ENCODE measurements at regions not wholly inside any gene's neighbourhood (a gene's known extent, or its start where the extent isn't known, plus 50 kb on each side); places are given as distances from the start of the nearest gene placed in this dataset.

DNA sequence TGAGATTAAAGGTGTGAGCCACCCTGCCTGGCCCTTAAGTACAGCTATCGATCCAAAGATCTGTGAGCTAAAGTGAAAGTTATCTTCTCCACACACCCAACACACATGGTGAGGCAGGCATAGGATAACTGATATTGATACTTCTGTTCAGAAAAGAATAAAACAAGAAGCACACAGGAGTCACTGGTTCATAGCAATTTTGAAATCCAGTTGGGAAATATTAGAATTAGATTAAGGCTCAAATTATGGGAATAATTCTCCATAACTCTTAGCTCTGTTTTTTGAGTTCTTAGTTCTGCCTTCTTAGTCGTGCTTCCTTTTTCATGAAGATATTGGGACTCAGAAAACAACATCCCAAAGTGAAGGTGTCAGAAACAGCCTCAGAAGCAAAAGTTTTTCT lies 186.0 kb upstream of the PLXNC1 start:
- no peaks in the 10 kb centered on the region for H3K36me3 ChIP-seq (ENCODE audit: control insufficient read depth, insufficient read depth, low read length)
- no peak for DNase-seq
- no peaks in the 10 kb centered on the region for H3K27me3 ChIP-seq (ENCODE audit: control insufficient read depth, insufficient read depth, low read length)
- WGBS (ENCODE audit: insufficient coverage) = no CpG with 5 or more reads among the region's 2 CpGs
- peaks cover 9% of the 10 kb centered on the region for H3K9me3 ChIP-seq (replicated peaks; ENCODE audit: control insufficient read depth, low read depth, low read length)
- H3K4me1 ChIP-seq (ENCODE audit: control insufficient read depth, insufficient read depth, low read length) = no peaks in the 10 kb centered on the region
- no peak overlapping the region for H3K4me3 ChIP-seq (ENCODE audit: low read length)
- no peak overlapping the region for H3K27ac ChIP-seq (ENCODE audit: low read length)

DNA sequence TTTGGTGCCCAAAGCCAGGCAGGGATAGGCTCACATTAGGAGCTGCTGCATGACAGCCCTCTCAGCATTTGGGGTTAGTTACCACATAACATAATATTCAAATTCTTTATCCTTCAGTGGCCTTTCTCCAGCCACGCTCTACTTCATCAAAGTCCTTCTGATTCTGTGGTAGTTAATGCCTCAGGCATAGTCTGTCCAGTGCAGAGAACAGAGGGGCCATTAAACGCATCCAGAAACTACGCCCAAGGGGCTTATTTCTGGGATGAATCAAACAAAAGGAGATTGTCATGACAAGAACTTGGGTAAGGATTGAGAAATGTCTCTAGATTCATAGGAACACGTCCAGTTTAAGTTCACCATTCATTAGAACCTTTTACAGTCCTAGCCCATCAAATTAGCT lies 183.4 kb upstream of the PLXNC1 start:
- 100% methylated on average over 1 of the region's 4 CpGs for WGBS (ENCODE audit: insufficient coverage)
- H3K27me3 ChIP-seq (ENCODE audit: control insufficient read depth, insufficient read depth, low read length) = no peaks in the 10 kb centered on the region
- no peaks in the 10 kb centered on the region for H3K36me3 ChIP-seq (ENCODE audit: control insufficient read depth, insufficient read depth, low read length)
- H3K27ac ChIP-seq (ENCODE audit: low read length) = no peak overlapping the region
- DNase-seq = no peak
- H3K4me3 ChIP-seq (ENCODE audit: low read length) = no peak overlapping the region
- H3K9me3 ChIP-seq (replicated peaks; ENCODE audit: control insufficient read depth, low read depth, low read length) = peaks cover 9% of the 10 kb centered on the region
- H3K4me1 ChIP-seq (ENCODE audit: control insufficient read depth, insufficient read depth, low read length) = no peaks in the 10 kb centered on the region

- no peaks in the 10 kb centered on the region for H3K36me3 ChIP-seq (ENCODE audit: control insufficient read depth, insufficient read depth, low read length)
- H3K27me3 ChIP-seq (ENCODE audit: control insufficient read depth, insufficient read depth, low read length) = no peaks in the 10 kb centered on the region
- peaks cover 11% of the 10 kb centered on the region for H3K9me3 ChIP-seq (replicated peaks; ENCODE audit: control insufficient read depth, low read depth, low read length)
- DNase-seq = no peak
- H3K4me3 ChIP-seq (ENCODE audit: low read length) = no peak overlapping the region
- H3K27ac ChIP-seq (ENCODE audit: low read length) = no peak overlapping the region
- 92% methylated on average over 1 of the region's 1 CpG for WGBS (ENCODE audit: insufficient coverage)
- no peaks in the 10 kb centered on the region for H3K4me1 ChIP-seq (ENCODE audit: control insufficient read depth, insufficient read depth, low read length)
Measured at GRCh38 chr12:93966516-93967133, 181.8 kb upstream of the PLXNC1 start.

GRCh38 chr12:93967454-93967853 lies 180.9 kb upstream of the PLXNC1 start:
- Histone ChIP-seq H3K27ac (ENCODE audit: low read length) (no peak overlapping the region), H3K27me3 (ENCODE audit: control insufficient read depth, insufficient read depth, low read length) (no peaks in the 10 kb centered on the region), H3K4me1 (ENCODE audit: control insufficient read depth, insufficient read depth, low read length) (peaks cover under 1% of the 10 kb centered on the region), H3K4me3 (ENCODE audit: low read length) (no peak overlapping the region), H3K36me3 (ENCODE audit: control insufficient read depth, insufficient read depth, low read length) (no peaks in the 10 kb centered on the region), H3K9me3 (replicated peaks; ENCODE audit: control insufficient read depth, low read depth, low read length) (peaks cover 4% of the 10 kb centered on the region)
- 72% methylated on average over 5 of the region's 6 CpGs for WGBS (ENCODE audit: insufficient coverage)
- DNase-seq = no peak

- WGBS (ENCODE audit: insufficient coverage) = 91% methylated on average over 7 of the region's 12 CpGs
- Histone ChIP-seq H3K4me3 (ENCODE audit: low read length) (no peak overlapping the region), H3K27me3 (ENCODE audit: control insufficient read depth, insufficient read depth, low read length) (no peaks in the 10 kb centered on the region), H3K27ac (ENCODE audit: low read length) (no peak overlapping the region), H3K9me3 (replicated peaks; ENCODE audit: control insufficient read depth, low read depth, low read length) (peaks cover 2% of the 10 kb centered on the region), H3K36me3 (ENCODE audit: control insufficient read depth, insufficient read depth, low read length) (no peaks in the 10 kb centered on the region), H3K4me1 (ENCODE audit: control insufficient read depth, insufficient read depth, low read length) (peaks cover 3% of the 10 kb centered on the region)
- DNase-seq = no peak
Measured at GRCh38 chr12:93968536-93969285, 179.7 kb upstream of the PLXNC1 start.

GRCh38 chr12:93970900-93971688 lies 177.3 kb upstream of the PLXNC1 start:
- Histone ChIP-seq H3K27ac (ENCODE audit: low read length) (no peak overlapping the region), H3K27me3 (ENCODE audit: control insufficient read depth, insufficient read depth, low read length) (no peaks in the 10 kb centered on the region), H3K4me3 (ENCODE audit: low read length) (no peak overlapping the region), H3K9me3 (replicated peaks; ENCODE audit: control insufficient read depth, low read depth, low read length) (peaks cover 2% of the 10 kb centered on the region), H3K36me3 (ENCODE audit: control insufficient read depth, insufficient read depth, low read length) (no peaks in the 10 kb centered on the region), H3K4me1 (ENCODE audit: control insufficient read depth, insufficient read depth, low read length) (peaks cover 3% of the 10 kb centered on the region)
- WGBS (ENCODE audit: insufficient coverage) = 77% methylated on average over 9 of the region's 10 CpGs
- no peak for DNase-seq

DNA sequence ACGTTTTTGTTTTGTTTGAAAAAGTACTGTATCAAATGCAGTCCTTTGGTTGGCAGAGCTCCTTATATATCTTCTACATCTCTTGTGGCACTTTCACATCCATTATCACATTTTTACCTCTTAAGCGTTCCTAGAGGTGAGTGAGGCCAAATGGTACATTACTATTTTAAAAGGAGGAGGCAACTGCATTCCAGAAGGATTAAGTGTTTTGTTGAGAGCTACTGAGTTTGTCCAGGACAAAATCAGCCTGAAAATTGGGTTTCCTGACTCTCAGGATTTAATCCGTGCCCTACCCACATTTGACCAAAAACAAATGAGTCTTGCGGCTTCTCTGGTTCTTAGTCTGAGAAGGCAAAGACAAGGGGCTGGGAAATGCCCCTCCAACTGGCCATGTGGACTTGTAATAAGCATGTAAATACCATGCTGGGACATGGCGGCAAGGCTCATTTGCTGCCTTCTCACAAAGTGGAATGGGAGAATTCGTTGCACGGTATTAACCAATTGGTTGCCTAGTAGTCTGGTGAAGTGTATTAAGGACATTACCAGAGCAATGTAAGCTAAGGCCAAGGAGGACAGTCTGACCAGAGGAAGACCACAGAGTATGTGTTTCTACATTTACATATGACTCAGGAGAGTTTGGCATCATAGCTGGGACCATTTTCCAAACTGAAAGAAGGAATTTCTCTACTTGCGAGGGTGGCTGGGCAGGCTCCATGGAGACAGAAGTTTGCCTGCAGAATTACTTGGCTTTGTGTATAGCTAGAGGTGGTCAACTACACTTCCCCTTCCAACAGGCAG lies 175.8 kb upstream of the PLXNC1 start:
- Histone ChIP-seq H3K4me3 (ENCODE audit: low read length) (no peak overlapping the region), H3K27ac (ENCODE audit: low read length) (no peak overlapping the region), H3K36me3 (ENCODE audit: control insufficient read depth, insufficient read depth, low read length) (no peaks in the 10 kb centered on the region), H3K27me3 (ENCODE audit: control insufficient read depth, insufficient read depth, low read length) (no peaks in the 10 kb centered on the region), H3K4me1 (ENCODE audit: control insufficient read depth, insufficient read depth, low read length) (peaks cover 3% of the 10 kb centered on the region), H3K9me3 (replicated peaks; ENCODE audit: control insufficient read depth, low read depth, low read length) (peaks cover 2% of the 10 kb centered on the region)
- DNase-seq = peak; percentile 52
- WGBS (ENCODE audit: insufficient coverage) = 84% methylated on average over 4 of the region's 8 CpGs

DNA sequence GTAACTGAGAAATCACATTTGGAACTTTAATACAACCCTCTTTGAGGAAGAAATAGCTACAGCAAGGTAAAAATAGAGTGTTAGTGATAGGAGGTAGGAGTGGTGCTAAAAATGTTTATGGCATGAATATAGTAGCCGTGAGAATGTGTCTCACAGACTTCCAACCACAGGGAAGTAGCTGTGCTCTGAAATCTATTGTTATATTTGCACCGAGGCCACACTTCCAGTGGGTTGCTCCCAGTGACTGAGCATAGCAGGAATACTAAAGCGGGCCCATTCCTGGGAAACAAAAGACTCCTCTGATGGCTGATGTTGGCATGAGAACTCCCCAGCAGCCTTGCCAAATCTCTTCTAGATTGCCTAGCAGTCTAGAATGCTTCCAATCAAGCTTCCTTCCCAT lies 174.1 kb upstream of the PLXNC1 start:
- H3K27ac ChIP-seq (ENCODE audit: low read length) = no peak overlapping the region
- H3K9me3 ChIP-seq (replicated peaks; ENCODE audit: control insufficient read depth, low read depth, low read length) = peaks cover 2% of the 10 kb centered on the region
- WGBS (ENCODE audit: insufficient coverage) = 100% methylated on average over 2 of the region's 3 CpGs
- peaks cover 3% of the 10 kb centered on the region for H3K4me1 ChIP-seq (ENCODE audit: control insufficient read depth, insufficient read depth, low read length)
- H3K27me3 ChIP-seq (ENCODE audit: control insufficient read depth, insufficient read depth, low read length) = no peaks in the 10 kb centered on the region
- no peak for DNase-seq
- no peaks in the 10 kb centered on the region for H3K36me3 ChIP-seq (ENCODE audit: control insufficient read depth, insufficient read depth, low read length)
- no peak overlapping the region for H3K4me3 ChIP-seq (ENCODE audit: low read length)

- WGBS (ENCODE audit: insufficient coverage) = no CpG with 5 or more reads among the region's 2 CpGs
- no peaks in the 10 kb centered on the region for H3K36me3 ChIP-seq (ENCODE audit: control insufficient read depth, insufficient read depth, low read length)
- H3K4me1 ChIP-seq (ENCODE audit: control insufficient read depth, insufficient read depth, low read length) = peaks cover 6% of the 10 kb centered on the region
- no peak overlapping the region for H3K27ac ChIP-seq (ENCODE audit: low read length)
- peaks cover under 1% of the 10 kb centered on the region for H3K9me3 ChIP-seq (replicated peaks; ENCODE audit: control insufficient read depth, low read depth, low read length)
- DNase-seq = no peak
- no peak overlapping the region for H3K4me3 ChIP-seq (ENCODE audit: low read length)
- H3K27me3 ChIP-seq (ENCODE audit: control insufficient read depth, insufficient read depth, low read length) = no peaks in the 10 kb centered on the region
Measured at GRCh38 chr12:93976024-93976423, 172.4 kb upstream of the PLXNC1 start.

DNA sequence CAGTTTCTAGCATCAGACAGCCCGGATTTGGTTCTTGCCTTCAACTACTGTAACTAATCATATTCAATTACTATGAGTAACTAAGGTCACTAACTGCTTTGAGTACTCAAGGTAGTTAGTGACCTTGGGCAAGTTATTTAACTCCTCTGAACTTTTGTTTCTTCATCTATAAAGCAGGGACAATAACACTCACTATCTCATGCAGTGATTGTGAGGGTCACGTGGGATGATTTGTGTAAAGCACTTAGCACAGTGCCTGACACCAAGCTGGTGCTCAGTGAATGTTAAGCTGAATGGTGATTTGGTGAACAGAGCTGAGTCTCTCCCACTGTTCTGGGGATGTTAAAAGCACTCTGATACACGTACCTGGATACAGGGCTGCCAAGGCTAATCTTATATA lies 171.3 kb upstream of the PLXNC1 start:
- Histone ChIP-seq H3K4me3 (ENCODE audit: low read length) (no peak overlapping the region), H3K27ac (ENCODE audit: low read length) (no peak overlapping the region), H3K4me1 (ENCODE audit: control insufficient read depth, insufficient read depth, low read length) (peaks cover 12% of the 10 kb centered on the region), H3K9me3 (replicated peaks; ENCODE audit: control insufficient read depth, low read depth, low read length) (no peaks in the 10 kb centered on the region), H3K27me3 (ENCODE audit: control insufficient read depth, insufficient read depth, low read length) (no peaks in the 10 kb centered on the region), H3K36me3 (ENCODE audit: control insufficient read depth, insufficient read depth, low read length) (no peaks in the 10 kb centered on the region)
- no peak for DNase-seq
- WGBS (ENCODE audit: insufficient coverage) = no CpG with 5 or more reads among the region's 3 CpGs
